Mesenchymal stem cell (in vitro differentiated cells and primary cell): ENCODE measurements at regions not wholly inside any gene's neighbourhood (a gene's known extent, or its start where the extent isn't known, plus 50 kb on each side); places are given as distances from the start of the nearest gene placed in this dataset.
A peak's percentile ranks its signal among the peaks of the same experiment; 100 is the strongest.

ENCODE experiments used
- DNase-seq: peaks from one replicate; pipeline ENCODE4 v3.0.0-alpha.2; 2013
- H2AFZ ChIP-seq: one replicate; pipeline ENCODE4 v1.6.1; 2013; ENCODE audit warnings: low read depth, mild to moderate bottlenecking, control low read depth, inconsistent platforms, low read length, moderate library complexity
- H2AK5ac ChIP-seq: 2 replicates; pipeline ENCODE4 v1.6.1; 2013; ENCODE audit warnings: low read length, moderate library complexity, mild to moderate bottlenecking, inconsistent platforms; ENCODE audit not compliant: severe bottlenecking
- H2BK120ac ChIP-seq: one replicate; pipeline ENCODE4 v1.6.1; 2013; ENCODE audit warnings: low read depth, mild to moderate bottlenecking, inconsistent platforms, low read length, moderate library complexity
- H2BK12ac ChIP-seq, 2 experiments: one replicate each; pipeline ENCODE4 v1.6.1; 2013; ENCODE audit warnings: inconsistent platforms in 2 of 2, low read length in 2 of 2, mild to moderate bottlenecking in 2 of 2, moderate library complexity in 2 of 2, control low read depth in 1 of 2
- H2BK15ac ChIP-seq: one replicate; pipeline ENCODE4 v1.6.1; 2013; ENCODE audit warnings: mild to moderate bottlenecking, low read depth, inconsistent platforms; ENCODE audit not compliant: poor library complexity, severe bottlenecking
- H2BK5ac ChIP-seq: 2 replicates; pipeline ENCODE4 v1.6.1; 2013; ENCODE audit warnings: low read depth, mild to moderate bottlenecking, low read length, control low read depth, inconsistent platforms; ENCODE audit not compliant: poor library complexity, severe bottlenecking
- H3K14ac ChIP-seq, 2 experiments: one replicate each; pipeline ENCODE4 v1.6.1; 2013; ENCODE audit warnings: inconsistent platforms in 2 of 2, low read length in 2 of 2, control low read depth in 1 of 2, mild to moderate bottlenecking in 1 of 2, moderate library complexity in 1 of 2
- H3K18ac ChIP-seq, 2 experiments: one replicate each; pipeline ENCODE4 v1.6.1; 2013; ENCODE audit warnings: inconsistent platforms in 2 of 2, low read length in 2 of 2, control low read depth in 1 of 2, low read depth in 1 of 2, mild to moderate bottlenecking in 1 of 2
- H3K23ac ChIP-seq, 2 experiments: one replicate each; pipeline ENCODE4 v1.6.1; 2013; ENCODE audit warnings: inconsistent platforms in 2 of 2, low read length in 2 of 2, mild to moderate bottlenecking in 2 of 2, moderate library complexity in 2 of 2, control low read depth in 1 of 2
- H3K27ac ChIP-seq: 2 replicates; pipeline ENCODE4 v1.5.1; 2013; ENCODE audit warnings: mild to moderate bottlenecking, moderate library complexity, low read length, control low read depth, inconsistent platforms; ENCODE audit not compliant: poor library complexity, severe bottlenecking
- H3K27me3 ChIP-seq, 2 experiments: 2 replicates each; pipeline versions ENCODE4 v1.6.1 to v1.7.0; 2013; ENCODE audit warnings: low read length in 2 of 2, mild to moderate bottlenecking in 2 of 2, moderate library complexity in 2 of 2, control low read depth in 1 of 2, inconsistent platforms in 1 of 2; ENCODE audit not compliant: control insufficient read depth in 1 of 2, insufficient read depth in 1 of 2
- H3K36me3 ChIP-seq, 2 experiments: 2 replicates each; pipeline versions ENCODE4 v1.6.1 to v1.7.0; 2013; ENCODE audit warnings: low read length in 2 of 2, control low read depth in 1 of 2, inconsistent platforms in 1 of 2, low read depth in 1 of 2, mild to moderate bottlenecking in 1 of 2; ENCODE audit not compliant: insufficient read depth in 2 of 2, control insufficient read depth in 1 of 2
- H3K4ac ChIP-seq, 2 experiments: one replicate each; pipeline ENCODE4 v1.6.1; 2013; ENCODE audit warnings: inconsistent platforms in 2 of 2, low read length in 2 of 2, mild to moderate bottlenecking in 2 of 2, moderate library complexity in 2 of 2, control low read depth in 1 of 2, low read depth in 1 of 2
- H3K4me1 ChIP-seq: 2 replicates; pipeline ENCODE4 v1.6.1; 2013; ENCODE audit warnings: low read depth, low read length, control low read depth; ENCODE audit not compliant: control insufficient read depth, insufficient read depth
- H3K4me2 ChIP-seq: 2 replicates; pipeline ENCODE4 v1.6.1; 2013; ENCODE audit warnings: low read length, mild to moderate bottlenecking, inconsistent platforms; ENCODE audit not compliant: poor library complexity, severe bottlenecking
- H3K4me3 ChIP-seq, 2 experiments: 2 replicates each; pipeline versions ENCODE4 v1.5.1 to v1.7.0; 2013; ENCODE audit warnings: low read length in 2 of 2, mild to moderate bottlenecking in 2 of 2, control low read depth in 1 of 2, low read depth in 1 of 2; ENCODE audit not compliant: insufficient read depth in 1 of 2
- H3K79me1 ChIP-seq: replicated peaks from 2 replicates; pipeline ENCODE4 v1.6.1; 2013; ENCODE audit warnings: mild to moderate bottlenecking, control low read depth, low read length, inconsistent platforms; ENCODE audit not compliant: poor library complexity, severe bottlenecking
- H3K9ac ChIP-seq: 2 replicates; pipeline ENCODE4 v1.7.0; 2013; ENCODE audit warnings: mild to moderate bottlenecking, low read length, moderate library complexity
- H3K9me3 ChIP-seq: 2 replicates; pipeline ENCODE4 v1.7.0; 2013; ENCODE audit warnings: mild to moderate bottlenecking, low read length; ENCODE audit not compliant: control insufficient read depth
- H4K8ac ChIP-seq: one replicate; pipeline ENCODE4 v1.6.1; 2013; ENCODE audit warnings: inconsistent platforms, mild to moderate bottlenecking, low read length, moderate library complexity
- H4K91ac ChIP-seq: one replicate; pipeline ENCODE4 v1.6.1; 2013; ENCODE audit warnings: mild to moderate bottlenecking, low read length, inconsistent platforms
- WGBS: methylation state at CpG from one replicate; pipeline ENCODE4 v1.1.7; 2013; ENCODE audit warnings: mixed read lengths; 5-methylcytosine and 5-hydroxymethylcytosine counted together

DNA sequence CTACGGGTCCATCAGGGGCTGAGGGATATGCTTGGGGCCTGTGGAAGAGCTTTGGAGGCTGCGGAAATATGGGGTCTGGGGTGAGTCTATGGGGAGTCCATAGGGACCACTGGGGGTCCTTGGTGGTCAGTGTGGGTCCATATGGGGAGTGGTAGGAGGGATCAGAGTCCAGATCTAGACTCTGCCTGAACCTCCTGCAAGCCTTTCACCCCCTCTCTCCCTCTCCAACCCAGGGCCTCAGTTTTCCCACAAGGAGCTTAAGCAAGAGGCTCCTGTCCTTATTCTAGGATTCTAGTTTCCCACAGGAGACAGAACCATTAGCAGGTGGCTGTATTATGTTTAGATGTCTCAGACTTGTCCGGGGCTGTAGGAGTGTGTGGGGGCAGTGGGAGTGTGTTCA lies 161.9 kb upstream of the TSHZ3 start:
- Histone ChIP-seq H3K18ac (no peak overlapping the region), H2BK15ac (no peak overlapping the region), H3K23ac (no peak overlapping the region), H4K8ac (peak overlapping the region; percentile 30), H4K91ac (no peak overlapping the region), H2AFZ (no peak overlapping the region), H3K27ac (no peak overlapping the region), H2BK12ac (no peak overlapping the region), H3K4me3 (no peak overlapping the region), H3K4me2 (no peak overlapping the region), H2BK120ac (no peak overlapping the region), H3K79me1 (no peaks in the 10 kb centered on the region), H3K4me1 (no peaks in the 10 kb centered on the region), H3K9ac (no peak overlapping the region), H3K36me3 (no peaks in the 10 kb centered on the region), H3K14ac (peak overlapping the region in 1 of 2 experiments; percentile 28), H2BK5ac (no peak overlapping the region), H2AK5ac (no peak overlapping the region), H3K9me3 (no peaks in the 10 kb centered on the region), H3K4ac (no peak overlapping the region), H3K27me3 (peaks cover 0 to 28% of the 10 kb centered on the region in 2 experiments)
- DNase-seq = no peak
- whole genome bisulfite sequencing = 84% methylated on average over 3 of the region's 3 CpGs

DNA sequence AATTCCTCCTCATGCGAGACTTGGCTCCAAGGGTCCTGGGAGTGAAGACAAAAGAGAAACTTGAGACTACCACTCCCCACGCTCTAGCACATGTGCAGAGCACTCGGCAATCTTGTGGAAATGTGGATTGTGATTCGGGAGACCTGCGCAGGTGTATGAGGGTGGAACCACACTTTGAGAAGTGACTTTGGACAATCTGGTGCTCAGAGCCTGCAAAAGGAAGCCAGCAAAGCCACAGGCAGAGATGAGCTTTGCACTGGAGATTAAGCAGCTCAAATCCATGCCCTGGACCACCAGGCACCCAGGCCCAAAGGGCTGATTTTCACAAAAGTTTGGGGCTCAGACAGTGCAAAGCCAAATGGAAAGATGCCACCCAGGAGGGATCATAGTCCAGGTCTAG lies 162.5 kb upstream of the TSHZ3 start:
- H2AK5ac ChIP-seq = no peak overlapping the region
- H3K4me1 ChIP-seq = no peaks in the 10 kb centered on the region
- no peaks in the 10 kb centered on the region for H3K79me1 ChIP-seq
- no peak overlapping the region for H3K4me3 ChIP-seq
- no peak overlapping the region for H2BK5ac ChIP-seq
- no peak for DNase-seq
- no peak overlapping the region for H3K4ac ChIP-seq
- H4K91ac ChIP-seq = no peak overlapping the region
- 90% methylated on average over 5 of the region's 5 CpGs for WGBS
- H3K27me3 ChIP-seq = peaks cover 0 to 28% of the 10 kb centered on the region in 2 experiments
- no peak overlapping the region for H2BK120ac ChIP-seq
- H3K18ac ChIP-seq = no peak overlapping the region
- no peak overlapping the region for H2BK15ac ChIP-seq
- H3K9ac ChIP-seq = no peak overlapping the region
- no peak overlapping the region for H3K27ac ChIP-seq
- no peaks in the 10 kb centered on the region for H3K36me3 ChIP-seq
- H4K8ac ChIP-seq = no peak overlapping the region
- no peak overlapping the region for H3K4me2 ChIP-seq
- H2BK12ac ChIP-seq = no peak overlapping the region
- H3K9me3 ChIP-seq = no peaks in the 10 kb centered on the region
- no peak overlapping the region for H3K14ac ChIP-seq
- no peak overlapping the region for H2AFZ ChIP-seq
- no peak overlapping the region for H3K23ac ChIP-seq

DNA sequence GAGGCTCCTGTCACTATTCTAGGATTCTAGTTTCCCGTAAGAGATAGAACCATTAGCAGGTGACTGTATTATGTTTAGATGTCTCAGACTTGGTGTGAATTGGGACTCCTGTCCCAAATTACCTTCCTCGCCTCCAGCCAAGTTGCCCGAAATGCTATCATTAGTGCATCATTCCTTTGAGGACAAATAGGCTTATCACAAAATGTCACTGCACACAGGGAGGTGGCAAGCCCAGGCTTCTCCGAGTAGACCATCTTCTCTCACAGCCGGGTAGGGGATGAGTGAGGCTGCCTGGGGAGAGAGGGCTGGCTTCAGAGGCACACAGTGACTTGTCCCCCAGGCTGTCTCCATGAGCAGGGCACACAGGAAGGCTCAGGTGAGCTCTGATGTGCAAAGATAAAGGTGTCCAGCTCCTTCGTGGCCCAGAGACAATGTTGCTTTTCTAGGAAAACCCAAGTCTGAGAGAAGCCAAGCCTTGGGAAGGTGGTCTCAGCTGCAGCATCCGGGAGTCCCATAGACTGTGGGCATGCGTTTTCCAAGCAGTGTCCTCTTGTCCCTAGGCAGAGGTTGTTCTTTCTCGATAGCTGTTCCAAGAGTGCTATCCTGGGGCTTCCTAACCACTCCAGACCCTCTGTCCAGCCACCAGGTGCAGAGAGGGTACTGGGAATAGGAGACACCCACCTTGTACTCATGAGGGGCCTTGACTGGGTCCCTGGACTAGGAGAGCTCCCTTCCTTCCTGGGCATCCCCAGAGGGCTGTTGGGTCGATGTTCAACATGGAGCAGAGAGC lies 163.1 kb upstream of the TSHZ3 start:
- Histone ChIP-seq H3K27ac (no peak overlapping the region), H2BK5ac (no peak overlapping the region), H3K79me1 (no peaks in the 10 kb centered on the region), H3K4me2 (no peak overlapping the region), H2BK120ac (no peak overlapping the region), H2AK5ac (no peak overlapping the region), H4K8ac (no peak overlapping the region), H3K23ac (no peak overlapping the region), H3K14ac (no peak overlapping the region), H3K36me3 (no peaks in the 10 kb centered on the region), H3K9ac (no peak overlapping the region), H3K27me3 (peaks cover 0 to 32% of the 10 kb centered on the region in 2 experiments), H4K91ac (no peak overlapping the region), H3K4me1 (no peaks in the 10 kb centered on the region), H3K4ac (no peak overlapping the region), H3K4me3 (no peak overlapping the region), H2AFZ (no peak overlapping the region), H2BK12ac (no peak overlapping the region), H3K18ac (no peak overlapping the region), H3K9me3 (peaks cover 2% of the 10 kb centered on the region), H2BK15ac (no peak overlapping the region)
- DNase-seq = no peak
- WGBS = 87% methylated on average over 9 of the region's 10 CpGs

DNA sequence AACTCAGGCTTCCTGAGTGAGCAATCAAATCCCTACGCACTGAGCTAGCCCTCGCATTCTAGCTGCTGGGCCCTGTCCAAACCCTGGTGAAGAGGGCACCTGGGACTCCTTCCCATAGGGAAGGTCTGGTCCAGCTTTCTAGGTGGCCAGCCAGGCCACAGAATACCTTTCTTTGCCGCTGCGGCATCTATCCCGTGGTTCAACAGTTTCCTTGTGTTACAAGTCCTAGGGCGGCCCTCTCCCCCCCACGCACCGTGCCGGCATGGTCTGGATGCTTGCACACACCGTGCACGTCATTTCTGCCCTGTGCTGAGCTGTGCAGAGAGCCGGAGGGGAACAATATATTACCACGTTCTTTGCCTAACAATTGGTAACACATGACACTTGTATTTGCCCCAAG lies 164.6 kb upstream of the TSHZ3 start:
- no peak overlapping the region for H3K4me3 ChIP-seq
- no peak for DNase-seq
- no peak overlapping the region for H2AFZ ChIP-seq
- no peak overlapping the region for H3K4me2 ChIP-seq
- no peak overlapping the region for H3K4ac ChIP-seq
- H3K4me1 ChIP-seq = no peaks in the 10 kb centered on the region
- WGBS = 90% methylated on average over 11 of the region's 13 CpGs
- no peak overlapping the region for H2BK5ac ChIP-seq
- no peak overlapping the region for H3K9ac ChIP-seq
- H3K9me3 ChIP-seq = peaks cover 3% of the 10 kb centered on the region
- H2AK5ac ChIP-seq = no peak overlapping the region
- H3K79me1 ChIP-seq = no peaks in the 10 kb centered on the region
- no peak overlapping the region for H3K27ac ChIP-seq
- peaks cover 0 to 34% of the 10 kb centered on the region in 2 experiments for H3K27me3 ChIP-seq
- H3K23ac ChIP-seq = no peak overlapping the region
- H3K14ac ChIP-seq = no peak overlapping the region
- H2BK120ac ChIP-seq = no peak overlapping the region
- H2BK12ac ChIP-seq = no peak overlapping the region
- no peak overlapping the region for H4K91ac ChIP-seq
- no peaks in the 10 kb centered on the region for H3K36me3 ChIP-seq
- H3K18ac ChIP-seq = no peak overlapping the region
- H4K8ac ChIP-seq = no peak overlapping the region
- H2BK15ac ChIP-seq = no peak overlapping the region
